Esophagus squamous epithelium (tissue), 4 donors: ENCODE measurements at regions not wholly inside any gene's neighbourhood (a gene's known extent, or its start where the extent isn't known, plus 50 kb on each side); places are given as distances from the start of the nearest gene placed in this dataset.

ENCODE experiments used
- POLR2A ChIP-seq, 4 donors: fragments of 450-650 bp; IDR thresholded peaks; one replicate each; pipeline ENCODE4 v1.6.1; 2017; ENCODE audit warnings: antibody characterized with exemption in 4 of 4, mild to moderate bottlenecking in 4 of 4, moderate library complexity in 3 of 4
- TF ChIP-seq, protein P1 (sequence below), 6 experiments: fragments of 450-650 bp in 4 of 6; fragments of 200-600 bp in 2 of 6; sonication (generic) in 2 of 6; IDR thresholded peaks; one replicate each; pipeline ENCODE4 v1.5.1; 2016 to 2019; ENCODE audit warnings: antibody characterized with exemption in 6 of 6, mild to moderate bottlenecking in 4 of 6, moderate library complexity in 4 of 6

DNA sequence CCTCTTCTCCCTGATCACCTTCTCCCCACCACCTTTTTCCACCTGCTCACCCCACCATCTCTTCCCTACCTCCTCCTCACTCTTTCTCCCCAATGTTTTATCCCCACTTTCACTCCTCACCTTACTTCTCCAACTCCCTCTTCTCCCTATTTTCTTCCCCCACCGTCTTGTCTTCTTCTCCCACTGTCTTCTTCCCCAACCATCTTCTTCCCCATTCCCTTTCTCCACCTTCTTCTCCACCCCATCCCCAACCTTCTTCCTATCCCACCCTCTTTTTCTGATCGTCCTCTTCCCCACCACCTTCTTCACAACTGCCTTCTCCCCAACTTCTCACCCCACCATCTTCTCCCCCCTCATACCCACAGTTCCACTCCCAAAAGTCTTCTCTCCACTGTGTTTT lies 929.4 kb downstream of the UQCRFS1 start:
- TF ChIP-seq, protein P1, sequence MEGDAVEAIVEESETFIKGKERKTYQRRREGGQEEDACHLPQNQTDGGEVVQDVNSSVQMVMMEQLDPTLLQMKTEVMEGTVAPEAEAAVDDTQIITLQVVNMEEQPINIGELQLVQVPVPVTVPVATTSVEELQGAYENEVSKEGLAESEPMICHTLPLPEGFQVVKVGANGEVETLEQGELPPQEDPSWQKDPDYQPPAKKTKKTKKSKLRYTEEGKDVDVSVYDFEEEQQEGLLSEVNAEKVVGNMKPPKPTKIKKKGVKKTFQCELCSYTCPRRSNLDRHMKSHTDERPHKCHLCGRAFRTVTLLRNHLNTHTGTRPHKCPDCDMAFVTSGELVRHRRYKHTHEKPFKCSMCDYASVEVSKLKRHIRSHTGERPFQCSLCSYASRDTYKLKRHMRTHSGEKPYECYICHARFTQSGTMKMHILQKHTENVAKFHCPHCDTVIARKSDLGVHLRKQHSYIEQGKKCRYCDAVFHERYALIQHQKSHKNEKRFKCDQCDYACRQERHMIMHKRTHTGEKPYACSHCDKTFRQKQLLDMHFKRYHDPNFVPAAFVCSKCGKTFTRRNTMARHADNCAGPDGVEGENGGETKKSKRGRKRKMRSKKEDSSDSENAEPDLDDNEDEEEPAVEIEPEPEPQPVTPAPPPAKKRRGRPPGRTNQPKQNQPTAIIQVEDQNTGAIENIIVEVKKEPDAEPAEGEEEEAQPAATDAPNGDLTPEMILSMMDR (IDR thresholded peaks at IDR 0.05) = no peak
- no peak for TF ChIP-seq POLR2A (IDR thresholded peaks at IDR 0.05)
